ENCODE measurements at regions not wholly inside any gene's neighbourhood (a gene's known extent, or its start where the extent isn't known, plus 50 kb on each side); places are given as distances from the start of the nearest gene placed in this dataset.
"Not testable (repeated sequence)": the region's sequence is repeated elsewhere in the genome, so short reads cannot be mapped to it uniquely, and the experiment has no call there.

GRCh38 chr4:4950561-4951290, 68.5 kb downstream of the CYTL1 start:
- Histone ChIP-seq H3K27ac (ENCODE audit: low read depth, low read length) (no peak overlapping the region), H3K36me3 (ENCODE audit: control insufficient read depth, insufficient read depth, low read length) (no peaks in the 10 kb centered on the region), H3K27me3 (ENCODE audit: control insufficient read depth, insufficient read depth, low read length, poor library complexity, severe bottlenecking) (no peaks in the 10 kb centered on the region), H3K4me3 (ENCODE audit: low read length) (no peak overlapping the region), H3K4me1 (ENCODE audit: control insufficient read depth, insufficient read depth, low read length) (no peaks in the 10 kb centered on the region), H3K9ac (ENCODE audit: extremely low read depth, low read length, poor library complexity, severe bottlenecking) (no peak overlapping the region), H3K9me3 (ENCODE audit: control insufficient read depth, low read length) (peaks cover 7% of the 10 kb centered on the region)
- Mint-ChIP-seq H3K9me3 (peaks cover 4% of the 10 kb centered on the region), H3K4me3 (no peak overlapping the region), H3K4me1 (no peaks in the 10 kb centered on the region), H3K36me3 (ENCODE audit: low read depth) (no peaks in the 10 kb centered on the region), H3K27me3 (ENCODE audit: insufficient read depth) (peaks cover 5% of the 10 kb centered on the region), H3K27ac (no peak overlapping the region)
- no peak for DNase-seq
- WGBS, 2 experiments (ENCODE audit: insufficient coverage in 1 of 2, insufficient read length in 1 of 2): 88 to 89% methylated on average over 5 to 9 of the region's 9 CpGs
- no peak for TF ChIP-seq CTCF (conservative IDR thresholded peaks at IDR 0.05)

- Histone ChIP-seq H3K4me1 (ENCODE audit: control insufficient read depth, insufficient read depth, low read length) (no peaks in the 10 kb centered on the region), H3K27me3 (ENCODE audit: control insufficient read depth, insufficient read depth, low read length, poor library complexity, severe bottlenecking) (no peaks in the 10 kb centered on the region), H3K9me3 (ENCODE audit: control insufficient read depth, low read length) (peaks cover 7% of the 10 kb centered on the region), H3K4me3 (ENCODE audit: low read length) (no peak overlapping the region), H3K36me3 (ENCODE audit: control insufficient read depth, insufficient read depth, low read length) (no peaks in the 10 kb centered on the region), H3K9ac (ENCODE audit: extremely low read depth, low read length, poor library complexity, severe bottlenecking) (no peak overlapping the region), H3K27ac (ENCODE audit: low read depth, low read length) (no peak overlapping the region)
- no peak for DNase-seq
- H3K27ac Mint-ChIP-seq: no peak overlapping the region
- H3K4me3 Mint-ChIP-seq: no peak overlapping the region
- H3K9me3 Mint-ChIP-seq: peaks cover 4% of the 10 kb centered on the region
- 67 to 83% methylated on average over 1 to 2 of the region's 2 CpGs for WGBS, 2 experiments (ENCODE audit: insufficient coverage in 1 of 2, insufficient read length in 1 of 2)
- H3K36me3 Mint-ChIP-seq (ENCODE audit: low read depth): no peaks in the 10 kb centered on the region
- TF ChIP-seq CTCF (conservative IDR thresholded peaks at IDR 0.05): no peak
- H3K4me1 Mint-ChIP-seq: no peaks in the 10 kb centered on the region
- H3K27me3 Mint-ChIP-seq (ENCODE audit: insufficient read depth): peaks cover 3% of the 10 kb centered on the region
These were observed 67.0 kb downstream of the CYTL1 start for GRCh38 chr4:4952273-4952672.

GRCh38 chr4:4959344-4960074, 59.7 kb downstream of the CYTL1 start:
- Mint-ChIP-seq H3K9me3 (peaks cover 48% of the 10 kb centered on the region), H3K4me3 (peak overlapping the region; percentile 60)
- 88 to 91% methylated on average over 12 to 23 of the region's 29 CpGs for WGBS, 2 experiments (ENCODE audit: insufficient coverage in 1 of 2, insufficient read length in 1 of 2)
- H3K27ac Mint-ChIP-seq; H3K27ac ChIP-seq (ENCODE audit: low read depth, low read length); H3K27me3 ChIP-seq (ENCODE audit: control insufficient read depth, insufficient read depth, low read length, poor library complexity, severe bottlenecking); H3K36me3 Mint-ChIP-seq (ENCODE audit: low read depth); H3K27me3 Mint-ChIP-seq (ENCODE audit: insufficient read depth); H3K36me3 ChIP-seq (ENCODE audit: control insufficient read depth, insufficient read depth, low read length); H3K4me3 ChIP-seq (ENCODE audit: low read length); H3K4me1 Mint-ChIP-seq; H3K9ac ChIP-seq (ENCODE audit: extremely low read depth, low read length, poor library complexity, severe bottlenecking); H3K4me1 ChIP-seq (ENCODE audit: control insufficient read depth, insufficient read depth, low read length): not testable (repeated sequence)
- peaks cover 41% of the 10 kb centered on the region for H3K9me3 ChIP-seq (ENCODE audit: control insufficient read depth, low read length)
- peak; percentile 54 for DNase-seq
